ENCODE measurements at regions not wholly inside any gene's neighbourhood (a gene's known extent, or its start where the extent isn't known, plus 50 kb on each side); places are given as distances from the start of the nearest gene placed in this dataset.

DNA sequence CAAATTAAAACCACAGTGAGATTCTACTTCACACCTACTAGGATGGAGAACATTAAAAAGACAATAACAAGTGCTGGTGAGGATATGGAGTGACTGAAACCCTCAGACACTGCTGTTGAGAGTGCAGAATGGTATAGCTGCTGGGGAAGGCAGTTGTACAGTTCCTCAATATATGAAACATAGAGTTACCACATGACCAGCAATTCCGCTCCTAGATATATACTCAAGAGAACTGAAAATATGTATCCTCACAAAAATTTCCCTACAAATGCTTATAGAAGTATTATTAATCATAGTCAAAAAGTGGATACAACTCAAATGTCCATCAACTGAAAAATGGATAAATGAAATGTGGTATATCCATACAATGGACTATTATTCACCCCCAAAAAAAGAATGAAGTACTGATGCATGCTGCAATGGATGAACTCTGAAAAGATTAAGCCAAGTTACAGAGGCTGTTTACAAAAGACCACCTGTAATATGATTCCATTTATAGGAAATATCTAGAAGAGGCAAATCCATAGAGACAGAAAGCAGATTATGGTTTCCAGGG lies 164.7 kb upstream of the IGF1R start:
- no peaks in the 10 kb centered on the region for H3K36me3 Mint-ChIP-seq (ENCODE audit: low read depth)
- TF ChIP-seq, protein P1, sequence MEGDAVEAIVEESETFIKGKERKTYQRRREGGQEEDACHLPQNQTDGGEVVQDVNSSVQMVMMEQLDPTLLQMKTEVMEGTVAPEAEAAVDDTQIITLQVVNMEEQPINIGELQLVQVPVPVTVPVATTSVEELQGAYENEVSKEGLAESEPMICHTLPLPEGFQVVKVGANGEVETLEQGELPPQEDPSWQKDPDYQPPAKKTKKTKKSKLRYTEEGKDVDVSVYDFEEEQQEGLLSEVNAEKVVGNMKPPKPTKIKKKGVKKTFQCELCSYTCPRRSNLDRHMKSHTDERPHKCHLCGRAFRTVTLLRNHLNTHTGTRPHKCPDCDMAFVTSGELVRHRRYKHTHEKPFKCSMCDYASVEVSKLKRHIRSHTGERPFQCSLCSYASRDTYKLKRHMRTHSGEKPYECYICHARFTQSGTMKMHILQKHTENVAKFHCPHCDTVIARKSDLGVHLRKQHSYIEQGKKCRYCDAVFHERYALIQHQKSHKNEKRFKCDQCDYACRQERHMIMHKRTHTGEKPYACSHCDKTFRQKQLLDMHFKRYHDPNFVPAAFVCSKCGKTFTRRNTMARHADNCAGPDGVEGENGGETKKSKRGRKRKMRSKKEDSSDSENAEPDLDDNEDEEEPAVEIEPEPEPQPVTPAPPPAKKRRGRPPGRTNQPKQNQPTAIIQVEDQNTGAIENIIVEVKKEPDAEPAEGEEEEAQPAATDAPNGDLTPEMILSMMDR (IDR thresholded peaks at IDR 0.05) = no peak
- DNase-seq = no peak
- peaks cover 3% of the 10 kb centered on the region; the same call in 1 of the 2 replicates for H3K9me3 Mint-ChIP-seq
- no peaks in the 10 kb centered on the region for H3K4me1 Mint-ChIP-seq (ENCODE audit: low read depth)
- H3K27me3 Mint-ChIP-seq (ENCODE audit: insufficient read depth) = peaks cover 8% of the 10 kb centered on the region; the same call in 1 of the 2 replicates
- no peak overlapping the region for H3K27ac Mint-ChIP-seq
- H3K4me3 Mint-ChIP-seq = no peak overlapping the region

DNA sequence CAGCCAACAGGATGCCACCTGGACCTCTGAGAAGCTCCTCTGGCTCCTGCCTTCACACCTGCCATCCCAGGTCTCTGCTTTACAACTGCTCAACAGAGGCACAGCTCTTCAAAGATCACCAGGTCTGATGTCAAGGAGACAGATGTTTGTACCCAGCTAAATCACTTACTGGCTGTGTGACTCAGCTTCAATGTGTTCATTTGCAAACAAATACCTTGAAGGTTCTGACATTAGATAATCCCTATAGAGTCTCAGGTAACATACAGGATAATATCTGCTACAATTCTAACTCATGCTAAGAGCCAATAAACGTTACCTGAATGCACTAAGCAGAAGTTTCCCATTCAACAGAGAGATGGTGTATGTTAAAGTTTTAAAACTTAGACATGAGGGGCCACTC lies 163.4 kb upstream of the IGF1R start:
- no peak overlapping the region for H3K4me3 Mint-ChIP-seq
- H3K36me3 Mint-ChIP-seq (ENCODE audit: low read depth) = no peaks in the 10 kb centered on the region
- peaks cover 3% of the 10 kb centered on the region; the same call in 1 of the 2 replicates for H3K27me3 Mint-ChIP-seq (ENCODE audit: insufficient read depth)
- H3K27ac Mint-ChIP-seq = no peak overlapping the region
- no peaks in the 10 kb centered on the region for H3K4me1 Mint-ChIP-seq (ENCODE audit: low read depth)
- DNase-seq = no peak
- H3K9me3 Mint-ChIP-seq = no peaks in the 10 kb centered on the region
- TF ChIP-seq, protein P1 (IDR thresholded peaks at IDR 0.05) = no peak

- TF ChIP-seq, protein P1 (IDR thresholded peaks at IDR 0.05) = no peak
Observed at GRCh38 chr15:98485451-98485850, 162.9 kb upstream of the IGF1R start.

GRCh38 chr15:98493966-98494511 lies 154.3 kb upstream of the IGF1R start:
- Mint-ChIP-seq H3K9me3 (no peaks in the 10 kb centered on the region), H3K4me1 (ENCODE audit: low read depth) (no peaks in the 10 kb centered on the region), H3K36me3 (ENCODE audit: low read depth) (no peaks in the 10 kb centered on the region), H3K27me3 (ENCODE audit: insufficient read depth) (peaks cover 6% of the 10 kb centered on the region), H3K27ac (no peak overlapping the region), H3K4me3 (no peak overlapping the region)
- TF ChIP-seq, protein P1 (IDR thresholded peaks at IDR 0.05) = no peak
- DNase-seq = no peak

More at GRCh38 chr15:98485451-98485850, 162.9 kb upstream of the IGF1R start:
- Mint-ChIP-seq H3K27ac (no peak overlapping the region), H3K4me3 (no peak overlapping the region), H3K4me1 (ENCODE audit: low read depth) (no peaks in the 10 kb centered on the region), H3K36me3 (ENCODE audit: low read depth) (no peaks in the 10 kb centered on the region), H3K9me3 (no peaks in the 10 kb centered on the region), H3K27me3 (ENCODE audit: insufficient read depth) (peaks cover 3% of the 10 kb centered on the region; the same call in 1 of the 2 replicates)
- DNase-seq = no peak

DNA sequence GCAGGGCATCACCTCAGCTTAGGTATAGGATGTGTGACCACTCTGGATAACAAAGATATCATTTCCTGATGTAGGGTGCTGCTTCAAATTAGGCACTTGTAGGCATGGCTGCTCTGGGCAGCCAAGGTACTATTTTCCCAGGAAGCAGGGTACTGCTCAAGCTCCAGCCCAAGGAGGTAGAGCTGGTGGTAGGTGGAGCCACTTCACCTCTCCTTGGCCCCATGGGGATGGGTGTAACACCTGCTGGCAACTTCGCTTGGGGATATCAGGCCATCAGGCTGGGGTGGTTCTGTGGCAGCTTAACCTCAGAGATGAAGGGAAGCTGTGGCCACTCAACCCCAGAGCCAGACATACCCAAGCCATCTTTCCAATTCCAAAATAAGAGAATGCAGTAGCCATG lies 147.1 kb upstream of the IGF1R start:
- Mint-ChIP-seq H3K4me3 (no peak overlapping the region), H3K27me3 (ENCODE audit: insufficient read depth) (peaks cover 25% of the 10 kb centered on the region), H3K4me1 (ENCODE audit: low read depth) (peaks cover 11% of the 10 kb centered on the region), H3K36me3 (ENCODE audit: low read depth) (no peaks in the 10 kb centered on the region), H3K27ac (no peak overlapping the region), H3K9me3 (peaks cover 5% of the 10 kb centered on the region; the same call in 1 of the 2 replicates)
- no peak for DNase-seq
- TF ChIP-seq, protein P1 (IDR thresholded peaks at IDR 0.05) = no peak

Measured in HFFc6 (cell line).